ENCODE measurements at regions not wholly inside any gene's neighbourhood (a gene's known extent, or its start where the extent isn't known, plus 50 kb on each side); places are given as distances from the start of the nearest gene placed in this dataset.

DNA sequence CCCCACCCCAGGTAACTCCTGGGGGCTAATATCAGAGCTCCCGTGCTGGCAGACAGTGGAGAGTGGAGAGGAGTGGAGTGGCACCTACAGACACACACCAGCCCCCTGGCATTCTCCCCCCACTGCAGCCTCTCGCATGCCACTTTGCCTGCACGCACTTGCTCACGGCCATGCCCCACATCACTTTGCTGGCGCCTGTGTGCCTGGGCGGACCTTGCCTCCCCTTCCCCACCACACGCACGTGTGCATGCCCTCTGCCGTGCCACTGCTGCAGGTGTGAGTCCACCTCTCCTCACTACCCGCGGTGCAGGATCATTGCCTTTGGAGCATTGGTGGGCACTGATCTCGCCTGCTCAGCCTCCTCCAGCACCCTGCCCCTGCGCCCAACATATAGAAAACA is 72.6 kb upstream of the DOK6 start:
- TF ChIP-seq, protein P1, sequence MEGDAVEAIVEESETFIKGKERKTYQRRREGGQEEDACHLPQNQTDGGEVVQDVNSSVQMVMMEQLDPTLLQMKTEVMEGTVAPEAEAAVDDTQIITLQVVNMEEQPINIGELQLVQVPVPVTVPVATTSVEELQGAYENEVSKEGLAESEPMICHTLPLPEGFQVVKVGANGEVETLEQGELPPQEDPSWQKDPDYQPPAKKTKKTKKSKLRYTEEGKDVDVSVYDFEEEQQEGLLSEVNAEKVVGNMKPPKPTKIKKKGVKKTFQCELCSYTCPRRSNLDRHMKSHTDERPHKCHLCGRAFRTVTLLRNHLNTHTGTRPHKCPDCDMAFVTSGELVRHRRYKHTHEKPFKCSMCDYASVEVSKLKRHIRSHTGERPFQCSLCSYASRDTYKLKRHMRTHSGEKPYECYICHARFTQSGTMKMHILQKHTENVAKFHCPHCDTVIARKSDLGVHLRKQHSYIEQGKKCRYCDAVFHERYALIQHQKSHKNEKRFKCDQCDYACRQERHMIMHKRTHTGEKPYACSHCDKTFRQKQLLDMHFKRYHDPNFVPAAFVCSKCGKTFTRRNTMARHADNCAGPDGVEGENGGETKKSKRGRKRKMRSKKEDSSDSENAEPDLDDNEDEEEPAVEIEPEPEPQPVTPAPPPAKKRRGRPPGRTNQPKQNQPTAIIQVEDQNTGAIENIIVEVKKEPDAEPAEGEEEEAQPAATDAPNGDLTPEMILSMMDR (conservative IDR thresholded peaks at IDR 0.05; ENCODE audit: low read length), result no peak
- TF ChIP-seq EZH2phosphoT487 (IDR thresholded peaks at IDR 0.05; ENCODE audit: borderline replicate concordance, low read depth, low read length), result no peak
